ENCODE measurements at regions not wholly inside any gene's neighbourhood (a gene's known extent, or its start where the extent isn't known, plus 50 kb on each side); places are given as distances from the start of the nearest gene placed in this dataset.

DNA sequence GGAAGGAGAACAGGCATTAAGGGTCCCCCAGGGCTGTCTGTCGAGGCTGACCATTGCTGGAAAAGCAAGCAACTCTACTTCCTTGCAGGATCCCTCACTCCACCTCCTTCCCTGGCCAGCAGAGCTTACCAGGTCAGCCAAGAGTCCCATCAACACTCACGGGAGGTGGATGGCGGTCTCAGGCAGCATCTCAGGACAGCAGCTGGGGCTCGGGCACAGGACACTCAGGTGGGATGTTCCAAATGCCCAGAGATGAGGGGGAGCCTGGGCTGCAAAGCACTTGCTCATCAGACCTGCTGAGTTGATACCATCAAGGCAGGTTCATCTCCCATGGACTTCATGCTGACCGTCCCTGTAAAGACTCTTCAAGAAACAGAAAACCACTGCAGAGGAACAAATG, 559.8 kb downstream of the NPHP4 start:
- intact Hi-C loops (cut with micrococcal nuclease), result no loop called here
- no peak for DNase-seq
- no peaks in the 10 kb centered on the region for H3K4me1 ChIP-seq
- no peaks in the 10 kb centered on the region for H3K9me3 ChIP-seq (replicated peaks)
- no peak overlapping the region for H3K4me3 ChIP-seq
- no peak overlapping the region for H3K27ac ChIP-seq (replicated peaks)
- no peaks in the 10 kb centered on the region for H3K36me3 ChIP-seq
- peaks cover 100% of the 10 kb centered on the region for H3K27me3 ChIP-seq (ENCODE audit: low read depth)
- TF ChIP-seq CTCF (IDR thresholded peaks at IDR 0.05; ENCODE audit: borderline replicate concordance), result no peak

- no peak for TF ChIP-seq CTCF (IDR thresholded peaks at IDR 0.05; ENCODE audit: borderline replicate concordance)
- Histone ChIP-seq H3K27ac (replicated peaks) (no peak overlapping the region), H3K36me3 (no peaks in the 10 kb centered on the region), H3K4me3 (no peak overlapping the region), H3K4me1 (no peaks in the 10 kb centered on the region), H3K27me3 (ENCODE audit: low read depth) (peaks cover 100% of the 10 kb centered on the region), H3K9me3 (replicated peaks) (no peaks in the 10 kb centered on the region)
- intact Hi-C loops (cut with micrococcal nuclease), result no loop called here
- no peak for DNase-seq
These were observed 561.1 kb downstream of the NPHP4 start for GRCh38 chr1:5430911-5431697.

DNA sequence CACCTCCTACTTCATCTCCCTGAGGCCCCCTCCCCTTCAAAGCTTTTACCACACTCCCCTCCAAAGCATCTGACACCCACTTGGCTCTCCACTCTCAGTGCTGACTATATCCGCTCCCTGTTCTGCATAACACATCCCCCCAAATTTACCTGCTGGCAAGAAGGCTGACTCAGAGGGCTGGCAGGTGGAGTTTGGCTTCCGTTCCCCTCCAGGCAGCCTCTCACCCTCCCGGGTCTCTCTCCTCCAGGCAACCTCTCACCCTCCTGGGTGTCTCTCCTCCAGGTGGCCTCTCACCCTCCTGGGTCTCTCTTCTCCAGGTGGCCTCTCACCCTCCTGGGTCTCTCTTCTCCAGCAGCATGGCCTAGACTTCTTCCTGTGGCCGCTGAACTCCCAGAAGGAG, 562.1 kb downstream of the NPHP4 start:
- H3K9me3 ChIP-seq (replicated peaks), result no peaks in the 10 kb centered on the region
- no peak overlapping the region for H3K4me3 ChIP-seq
- H3K27ac ChIP-seq (replicated peaks), result no peak overlapping the region
- intact Hi-C loops (cut with micrococcal nuclease), result no loop called here
- peaks cover 100% of the 10 kb centered on the region for H3K27me3 ChIP-seq (ENCODE audit: low read depth)
- H3K36me3 ChIP-seq, result no peaks in the 10 kb centered on the region
- DNase-seq, result no peak
- H3K4me1 ChIP-seq, result no peaks in the 10 kb centered on the region
- no peak for TF ChIP-seq CTCF (IDR thresholded peaks at IDR 0.05; ENCODE audit: borderline replicate concordance)

- Histone ChIP-seq H3K36me3 (no peaks in the 10 kb centered on the region), H3K27me3 (ENCODE audit: low read depth) (peaks cover 100% of the 10 kb centered on the region), H3K4me1 (no peaks in the 10 kb centered on the region), H3K4me3 (no peak overlapping the region), H3K9me3 (replicated peaks) (no peaks in the 10 kb centered on the region), H3K27ac (replicated peaks) (no peak overlapping the region)
- DNase-seq, result no peak
- TF ChIP-seq CTCF (IDR thresholded peaks at IDR 0.05; ENCODE audit: borderline replicate concordance), result no peak
- intact Hi-C loops (cut with micrococcal nuclease), result no loop called here
These were observed 563.9 kb downstream of the NPHP4 start for GRCh38 chr1:5428351-5428750.

GRCh38 chr1:5427026-5427613, 565.1 kb downstream of the NPHP4 start:
- Histone ChIP-seq H3K27me3 (ENCODE audit: low read depth) (peaks cover 100% of the 10 kb centered on the region), H3K4me3 (no peak overlapping the region), H3K4me1 (no peaks in the 10 kb centered on the region), H3K27ac (replicated peaks) (no peak overlapping the region), H3K36me3 (no peaks in the 10 kb centered on the region), H3K9me3 (replicated peaks) (no peaks in the 10 kb centered on the region)
- no peak for DNase-seq
- intact Hi-C loops (cut with micrococcal nuclease), result no loop called here
- TF ChIP-seq CTCF (IDR thresholded peaks at IDR 0.05; ENCODE audit: borderline replicate concordance), result no peak
